ENCODE measurements at regions not wholly inside any gene's neighbourhood (a gene's known extent, or its start where the extent isn't known, plus 50 kb on each side); places are given as distances from the start of the nearest gene placed in this dataset.
"Not testable (repeated sequence)": the region's sequence is repeated elsewhere in the genome, so short reads cannot be mapped to it uniquely, and the experiment has no call there.

GRCh38 chr3:139227165-139227564 lies 116.7 kb upstream of the MRPS22 start:
- H3K27me3 ChIP-seq: no peaks in the 10 kb centered on the region
- H3K27ac ChIP-seq: no peak overlapping the region
- TF ChIP-seq CTCF (IDR thresholded peaks at IDR 0.05): no peak
- intact Hi-C loops (cut with DNase I): no loop called here
- H3K4me1 ChIP-seq: no peaks in the 10 kb centered on the region
- H3K36me3 ChIP-seq: no peaks in the 10 kb centered on the region
- DNase-seq (ENCODE audit: low spot score in 2 of 2): no peak
- no peaks in the 10 kb centered on the region for H3K9me3 ChIP-seq
- H3K4me3 ChIP-seq: no peak overlapping the region

GRCh38 chr3:139227827-139228226 lies 116.0 kb upstream of the MRPS22 start:
- H3K4me1 ChIP-seq: no peaks in the 10 kb centered on the region
- H3K27me3 ChIP-seq: no peaks in the 10 kb centered on the region
- intact Hi-C loops (cut with DNase I): no loop called here
- no peak for DNase-seq (ENCODE audit: low spot score in 2 of 2)
- no peak overlapping the region for H3K4me3 ChIP-seq
- no peak overlapping the region for H3K27ac ChIP-seq
- H3K36me3 ChIP-seq: no peaks in the 10 kb centered on the region
- H3K9me3 ChIP-seq: no peaks in the 10 kb centered on the region
- no peak for TF ChIP-seq CTCF (IDR thresholded peaks at IDR 0.05)

GRCh38 chr3:139230391-139230790 lies 113.4 kb upstream of the MRPS22 start:
- DNase-seq (ENCODE audit: low spot score in 2 of 2): no peak
- H3K4me1 ChIP-seq: no peaks in the 10 kb centered on the region
- no peaks in the 10 kb centered on the region for H3K27me3 ChIP-seq
- no peak for TF ChIP-seq CTCF (IDR thresholded peaks at IDR 0.05)
- no peaks in the 10 kb centered on the region for H3K9me3 ChIP-seq
- no peaks in the 10 kb centered on the region for H3K36me3 ChIP-seq
- no peak overlapping the region for H3K4me3 ChIP-seq
- intact Hi-C loops (cut with DNase I): no loop called here
- H3K27ac ChIP-seq: no peak overlapping the region

GRCh38 chr3:139231555-139232281 lies 112.1 kb upstream of the MRPS22 start:
- Histone ChIP-seq H3K4me1 (no peaks in the 10 kb centered on the region), H3K4me3 (no peak overlapping the region), H3K9me3 (no peaks in the 10 kb centered on the region), H3K36me3 (no peaks in the 10 kb centered on the region), H3K27ac (no peak overlapping the region), H3K27me3 (no peaks in the 10 kb centered on the region)
- DNase-seq (ENCODE audit: low spot score in 2 of 2): no peak
- TF ChIP-seq CTCF (IDR thresholded peaks at IDR 0.05): no peak
- intact Hi-C loops (cut with DNase I): no loop called here

- H3K4me3 ChIP-seq; intact Hi-C loops (cut with DNase I): not testable (repeated sequence)
These were observed 111.5 kb upstream of the MRPS22 start for GRCh38 chr3:139232341-139232740.

GRCh38 chr3:139234491-139234890 lies 109.3 kb upstream of the MRPS22 start:
- no peaks in the 10 kb centered on the region for H3K9me3 ChIP-seq
- H3K27me3 ChIP-seq: no peaks in the 10 kb centered on the region
- intact Hi-C loops (cut with DNase I): no loop called here
- H3K4me3 ChIP-seq: no peak overlapping the region
- DNase-seq (ENCODE audit: low spot score in 2 of 2): no peak
- H3K27ac ChIP-seq: no peak overlapping the region
- no peak for TF ChIP-seq CTCF (IDR thresholded peaks at IDR 0.05)
- no peaks in the 10 kb centered on the region for H3K36me3 ChIP-seq
- no peaks in the 10 kb centered on the region for H3K4me1 ChIP-seq

More at GRCh38 chr3:139232341-139232740, 111.5 kb upstream of the MRPS22 start:
- DNase-seq (ENCODE audit: low spot score in 2 of 2); H3K4me1 ChIP-seq; H3K27ac ChIP-seq; H3K27me3 ChIP-seq; H3K36me3 ChIP-seq; H3K9me3 ChIP-seq: not testable (repeated sequence)

Data from ascending aorta (tissue), 2 donors.